ENCODE measurements at regions not wholly inside any gene's neighbourhood (a gene's known extent, or its start where the extent isn't known, plus 50 kb on each side); places are given as distances from the start of the nearest gene placed in this dataset.

DNA sequence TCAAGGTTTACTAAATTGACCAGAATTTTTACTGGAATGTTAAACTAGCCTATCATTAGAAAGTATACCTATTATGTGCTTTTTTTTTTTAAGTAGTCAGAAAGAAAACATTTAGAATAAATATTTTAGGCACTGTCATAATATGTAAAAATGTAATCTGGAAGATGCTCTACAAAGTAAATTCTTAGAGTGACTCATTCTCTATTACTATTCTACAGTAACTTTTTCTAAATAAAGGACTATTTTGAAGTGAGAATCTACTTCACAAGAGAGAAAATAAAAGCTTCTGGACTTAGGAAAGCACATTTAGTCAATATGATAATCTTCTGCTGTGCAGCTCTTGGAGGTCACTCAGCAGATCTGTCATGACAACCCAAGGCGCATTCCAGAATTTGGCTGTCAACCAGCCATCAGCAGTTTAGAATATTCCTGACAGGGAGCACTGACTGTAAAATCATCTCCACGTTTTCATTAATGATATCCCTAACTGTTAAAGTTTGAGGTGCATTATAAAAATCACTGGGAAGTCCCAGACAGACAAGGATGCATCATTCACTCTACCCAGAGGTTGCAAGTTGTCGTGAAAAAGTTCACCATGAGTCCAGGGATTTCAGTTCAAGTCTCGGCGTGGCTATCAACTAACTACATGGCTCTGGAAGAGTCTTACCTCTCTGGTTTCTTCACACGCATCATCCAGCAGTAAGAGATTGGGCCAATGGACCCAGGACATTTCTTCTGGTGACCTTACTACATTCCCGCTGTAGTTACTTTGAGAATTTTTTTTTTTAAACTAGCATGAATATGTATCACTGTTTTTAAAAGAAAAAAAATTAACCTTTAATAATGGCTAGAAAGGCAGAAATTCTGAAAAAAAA is 374.9 kb downstream of the GJA1 start:
- DNase-seq (ENCODE audit: low read depth): peak; percentile 10

DNA sequence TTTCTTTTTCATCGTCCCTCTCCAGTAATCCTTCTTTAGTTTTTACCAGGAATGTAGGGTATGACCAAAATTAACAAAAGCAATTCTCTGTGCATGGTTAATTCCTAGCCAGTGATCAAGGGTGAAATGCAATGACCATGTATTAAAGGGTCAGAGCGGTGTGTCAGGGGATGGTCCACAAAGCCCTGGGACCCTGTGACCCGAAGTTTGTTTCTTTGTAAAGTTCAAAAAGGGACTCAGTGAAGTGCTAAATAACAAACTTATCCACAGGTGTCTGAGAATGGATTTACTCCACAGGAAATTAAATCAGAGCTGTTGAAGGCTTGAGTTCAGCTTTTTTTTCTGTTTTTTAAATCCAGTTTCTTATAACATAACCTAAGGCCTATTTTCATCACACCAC is 375.7 kb downstream of the GJA1 start:
- DNase-seq (ENCODE audit: low read depth): no peak

DNA sequence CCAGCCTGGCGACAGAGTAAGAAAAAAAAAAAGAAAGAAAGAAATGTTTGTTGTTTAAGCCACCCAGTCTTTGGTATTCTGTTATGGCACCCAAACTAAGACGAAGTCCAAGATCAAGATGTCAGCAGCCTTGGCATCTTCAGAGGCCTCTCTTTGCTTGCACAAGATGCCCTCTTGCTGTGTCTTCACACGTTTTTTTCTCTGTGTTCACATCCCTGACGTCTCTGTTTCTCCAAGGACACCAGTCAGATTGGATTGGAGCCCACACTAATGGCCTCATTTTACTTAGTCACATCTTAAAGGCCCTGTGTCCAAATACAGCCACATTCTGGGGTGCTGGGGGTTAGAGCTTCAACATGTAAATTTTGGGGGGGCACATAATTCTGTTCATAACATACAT is 380.9 kb downstream of the GJA1 start:
- no peak for DNase-seq (ENCODE audit: low read depth)

DNA sequence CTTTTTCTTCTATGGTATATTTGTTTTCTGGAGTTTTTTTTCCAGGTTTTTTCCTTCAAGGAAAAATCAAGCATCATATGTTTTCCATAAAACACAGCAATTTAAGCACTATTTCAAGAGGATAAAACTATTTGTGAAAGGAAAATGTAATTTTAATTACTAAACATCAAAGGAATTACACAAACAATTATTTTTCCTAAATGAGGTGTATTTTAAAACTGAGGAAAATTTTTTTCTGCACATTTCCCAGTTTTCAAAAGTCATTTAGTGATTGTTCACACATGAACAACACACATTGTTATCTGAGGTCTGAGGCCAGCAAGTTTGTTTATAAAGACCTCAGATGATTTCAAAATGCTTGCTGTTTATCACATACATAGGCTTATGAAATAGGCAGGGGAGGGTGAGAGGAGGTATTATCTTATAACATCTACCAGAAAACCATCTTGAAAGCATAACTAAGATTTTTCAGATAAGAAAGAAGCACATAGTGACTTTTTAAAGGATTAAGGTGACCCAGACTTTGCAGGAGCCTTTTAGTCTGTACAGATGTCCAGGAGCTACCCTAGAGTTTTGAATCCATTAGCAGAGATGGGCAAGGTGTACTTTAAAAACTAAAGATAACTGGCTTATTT is 381.6 kb downstream of the GJA1 start:
- DNase-seq (ENCODE audit: low read depth): no peak

DNA sequence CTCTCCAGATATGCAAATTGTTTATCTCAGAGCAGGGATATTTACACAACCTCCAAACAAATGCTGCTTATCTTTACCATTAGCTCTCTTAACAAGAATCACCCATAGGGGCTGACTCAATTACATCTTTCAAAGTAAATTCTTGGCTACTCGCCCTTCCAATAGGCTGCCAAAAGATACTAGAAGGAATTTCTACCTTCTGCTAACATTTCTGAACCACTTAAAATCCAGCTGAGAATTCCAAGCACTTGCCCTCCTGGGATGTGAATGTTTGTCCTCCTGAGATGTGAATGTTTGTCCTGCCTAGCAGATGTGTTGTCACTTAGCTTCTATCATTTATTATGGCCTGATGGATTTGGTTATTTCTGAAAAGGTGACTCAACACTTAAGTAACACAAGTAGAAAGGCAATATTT is 388.0 kb downstream of the GJA1 start:
- peak; percentile 41 for DNase-seq (ENCODE audit: low read depth)

DNA sequence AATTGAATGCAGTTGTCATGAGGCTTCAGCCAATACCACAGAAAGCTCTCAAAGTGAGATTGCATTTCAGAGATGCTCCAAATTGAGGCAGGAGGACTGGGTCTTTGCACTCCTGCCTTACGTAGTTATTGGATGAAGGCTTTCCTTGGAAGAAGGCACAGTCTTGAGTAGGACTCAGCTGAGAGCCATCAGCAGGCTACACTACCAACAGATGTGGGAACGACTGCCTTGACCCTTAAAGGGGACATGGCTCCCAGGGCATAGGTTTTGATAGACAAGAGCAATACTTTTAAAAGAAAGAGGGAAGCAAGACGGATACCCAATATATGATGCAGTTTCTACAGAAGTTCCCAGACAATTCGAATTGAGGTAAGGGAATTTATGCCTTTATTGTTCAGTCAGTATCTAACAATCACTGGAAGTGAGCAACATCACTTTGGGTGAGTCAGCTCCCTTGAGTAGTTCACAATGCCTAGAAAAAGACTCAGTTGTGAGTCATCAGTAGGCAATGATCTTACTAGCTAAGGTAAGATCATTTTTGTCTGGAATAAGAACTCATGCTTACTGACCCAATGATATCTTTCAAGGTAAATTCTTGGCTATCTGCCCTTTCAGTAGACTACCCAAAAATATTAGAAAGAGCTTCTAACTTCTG is 390.8 kb downstream of the GJA1 start:
- DNase-seq (ENCODE audit: low read depth): peak; percentile 34

DNA sequence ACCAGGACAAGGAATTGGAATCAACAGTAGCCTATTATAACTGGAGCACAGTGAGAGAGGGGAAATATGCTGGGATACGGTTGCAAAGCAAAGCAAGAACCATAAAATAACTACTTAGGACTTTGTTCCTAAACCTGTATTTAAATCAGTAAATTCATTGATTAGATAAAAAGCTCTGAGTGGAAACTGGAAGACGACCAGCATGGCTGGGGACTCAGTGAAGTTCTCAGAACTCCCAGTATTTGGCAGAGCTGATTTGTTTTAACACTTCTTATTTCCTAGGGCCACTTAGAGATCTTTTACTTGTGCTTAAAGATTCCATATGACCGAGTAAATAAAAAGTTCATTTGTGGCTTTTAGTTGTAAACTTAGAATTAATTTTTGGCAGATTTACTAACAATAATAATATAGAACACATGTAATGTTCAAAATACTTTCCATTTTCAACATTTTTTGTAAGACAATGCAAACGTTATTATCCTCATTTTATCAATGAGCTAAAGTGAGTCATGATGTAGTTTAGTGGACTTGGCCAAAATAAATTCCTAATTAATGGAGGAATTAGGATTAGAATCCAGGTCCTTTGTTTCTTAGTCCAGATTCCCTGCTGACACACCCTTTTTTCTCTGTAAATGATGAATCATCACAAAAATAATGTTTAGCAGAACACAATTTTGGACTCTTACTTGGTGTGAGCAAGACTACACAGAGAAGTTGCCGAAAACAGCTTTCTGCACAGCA is 392.9 kb downstream of the GJA1 start:
- DNase-seq (ENCODE audit: low read depth): no peak

DNA sequence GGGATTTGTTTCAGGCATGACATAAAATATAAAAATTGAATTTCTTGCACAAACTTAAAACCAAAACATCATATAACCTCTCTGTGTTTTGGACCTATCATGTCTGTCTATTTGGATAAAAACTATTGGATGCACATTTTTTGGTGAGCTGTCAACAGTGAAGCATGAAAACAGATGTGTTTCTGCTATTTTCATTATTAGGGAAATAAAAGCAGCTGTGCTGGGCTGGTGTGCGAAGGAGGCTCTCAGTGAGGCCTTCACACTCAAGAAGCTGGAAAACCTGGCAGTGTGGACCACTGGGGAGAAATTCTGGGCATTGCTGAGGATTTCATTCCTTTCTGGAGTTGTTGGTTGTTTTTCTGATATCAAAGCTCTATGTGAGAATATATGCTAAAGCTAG is 395.3 kb downstream of the GJA1 start:
- DNase-seq (ENCODE audit: low read depth): peak; percentile 65

DNA sequence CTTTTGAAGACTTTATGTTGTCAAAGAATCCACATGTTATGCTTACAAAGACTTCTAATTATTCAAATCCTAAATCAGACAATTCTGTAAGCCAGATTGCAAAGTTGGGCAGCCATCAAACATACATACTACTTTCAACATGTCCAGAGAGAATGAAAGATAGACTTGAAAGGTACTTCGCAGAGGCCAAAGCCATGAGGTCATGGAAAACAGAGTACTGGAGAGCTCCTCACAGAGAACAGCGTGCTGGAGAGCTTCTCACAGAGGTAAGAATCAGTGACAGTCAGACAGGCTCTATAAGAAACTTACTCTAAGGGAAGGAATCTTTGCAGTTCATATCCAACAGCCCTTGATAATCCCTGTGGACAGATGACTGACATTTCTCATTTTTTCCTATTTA is 400.2 kb downstream of the GJA1 start:
- no peak for DNase-seq (ENCODE audit: low read depth)

DNA sequence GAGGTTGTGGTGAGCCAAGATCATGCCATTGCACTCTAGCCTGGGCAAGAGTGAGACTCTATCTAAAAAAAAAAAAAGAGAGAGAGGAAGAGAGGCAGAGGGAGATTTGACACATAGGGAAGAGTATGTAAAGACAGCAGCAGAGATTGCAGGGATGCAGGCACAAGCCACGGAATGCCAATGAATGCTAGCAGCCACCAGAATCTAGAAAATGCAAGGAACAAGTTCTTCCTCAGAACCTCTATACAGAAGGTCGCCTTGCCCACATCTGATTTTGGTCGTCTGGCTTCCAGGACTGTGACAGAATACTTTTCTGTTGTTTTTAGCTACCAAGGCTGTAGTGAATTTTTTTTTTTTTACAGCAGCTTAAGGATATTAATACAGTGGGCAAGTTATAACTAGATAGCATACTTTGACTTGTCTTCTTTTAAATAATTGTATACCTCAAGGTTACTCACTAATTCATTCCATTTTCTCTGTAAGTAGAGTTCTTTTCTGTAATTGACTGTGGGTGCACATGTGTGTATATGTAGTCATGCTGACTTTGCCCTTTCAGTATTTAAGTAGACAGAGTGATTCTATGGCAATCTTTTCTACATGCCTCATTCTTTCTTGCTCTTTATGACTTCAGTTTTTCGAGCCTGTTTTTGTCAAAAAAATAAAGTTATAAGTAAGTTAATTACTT is 402.2 kb downstream of the GJA1 start:
- DNase-seq (ENCODE audit: low read depth): no peak

DNA sequence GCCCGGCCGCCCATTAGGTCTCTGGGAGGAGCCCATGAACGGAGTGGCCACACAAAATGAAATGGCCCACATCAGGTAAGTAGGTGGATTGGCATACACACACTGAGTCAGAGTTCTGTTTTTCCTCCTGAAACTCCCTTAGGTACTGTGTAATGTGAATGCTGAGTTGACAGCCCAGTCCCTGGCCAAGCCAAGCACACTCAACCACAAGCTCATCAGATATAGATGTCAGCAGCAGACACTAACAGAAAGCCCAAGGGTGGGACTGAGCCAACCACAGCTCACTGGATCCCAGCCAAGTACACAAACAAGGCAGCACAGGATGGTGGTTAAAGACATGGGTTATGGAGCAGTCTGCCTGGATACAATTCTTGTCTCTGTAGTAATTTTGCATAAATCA is 403.4 kb downstream of the GJA1 start:
- peak; percentile 84 for DNase-seq (ENCODE audit: low read depth)

DNA sequence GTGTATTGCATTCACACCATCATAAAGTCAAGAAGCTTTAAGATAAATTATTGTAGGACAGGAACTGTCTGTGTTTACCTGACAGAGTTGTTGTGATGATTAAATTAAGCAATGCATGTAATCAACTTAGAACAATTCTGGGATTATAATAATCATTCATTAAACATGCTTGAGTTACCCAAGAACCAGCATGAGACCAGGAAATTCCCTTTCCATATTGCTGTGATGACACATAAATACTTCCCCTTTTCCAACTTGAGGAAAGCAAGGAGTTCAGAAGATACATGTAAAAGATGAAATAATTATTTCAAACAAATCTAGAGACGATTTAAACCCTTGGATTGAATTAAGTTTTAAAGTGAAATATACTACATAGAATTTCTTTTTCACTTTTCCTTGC is 404.4 kb downstream of the GJA1 start:
- no peak for DNase-seq (ENCODE audit: low read depth)

DNA sequence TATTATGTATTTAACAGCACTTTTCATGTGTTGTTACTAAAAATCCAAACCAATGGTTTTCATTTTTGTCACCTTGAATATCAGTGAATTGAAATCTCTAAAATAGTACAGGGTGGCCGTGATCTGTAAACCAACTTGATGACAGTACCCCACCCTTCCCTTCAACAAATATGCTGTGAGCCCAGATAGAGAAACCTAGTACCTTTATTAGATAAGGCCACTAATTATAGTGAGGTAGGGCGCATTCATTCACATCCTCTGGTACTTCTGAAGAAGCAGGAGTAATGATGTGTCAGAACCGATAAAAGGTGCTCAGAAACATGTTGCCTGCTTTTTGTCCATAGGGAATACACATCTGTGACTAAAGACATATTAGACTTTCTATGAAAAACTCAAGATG is 409.5 kb downstream of the GJA1 start:
- DNase-seq (ENCODE audit: low read depth): no peak

DNA sequence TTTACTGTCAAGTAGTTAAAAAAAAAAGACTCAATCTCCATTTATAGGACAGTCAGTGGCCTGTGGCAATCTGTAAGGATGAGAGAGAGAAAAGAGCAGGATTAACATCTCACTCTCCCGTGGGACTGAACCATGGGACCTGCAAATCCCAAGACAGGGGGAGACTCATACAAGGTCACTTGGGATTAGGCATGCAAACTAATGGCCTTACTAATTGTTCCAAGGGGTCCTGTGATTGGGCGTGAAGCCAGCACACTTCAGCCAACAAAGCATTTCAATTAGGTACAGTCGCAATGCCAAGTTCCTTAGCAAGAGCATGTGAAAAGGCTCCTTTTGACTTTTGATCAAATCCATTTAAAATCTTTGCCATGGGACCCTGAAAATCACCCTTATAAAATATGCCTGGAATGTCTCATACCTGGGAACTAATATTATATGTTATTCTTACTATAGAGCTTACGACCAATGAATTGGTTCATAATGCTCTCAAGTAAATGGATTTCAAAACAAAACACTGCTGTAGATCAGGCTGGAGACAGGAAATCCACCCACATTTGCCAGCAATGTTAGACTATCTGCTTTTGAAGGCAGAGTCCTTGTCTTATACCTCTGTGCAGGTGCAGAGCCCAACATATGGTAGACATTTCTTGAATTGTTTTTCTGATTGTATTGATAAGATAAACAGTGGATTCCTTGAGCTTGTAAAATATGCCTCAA is 412.5 kb downstream of the GJA1 start:
- no peak for DNase-seq (ENCODE audit: low read depth)

DNA sequence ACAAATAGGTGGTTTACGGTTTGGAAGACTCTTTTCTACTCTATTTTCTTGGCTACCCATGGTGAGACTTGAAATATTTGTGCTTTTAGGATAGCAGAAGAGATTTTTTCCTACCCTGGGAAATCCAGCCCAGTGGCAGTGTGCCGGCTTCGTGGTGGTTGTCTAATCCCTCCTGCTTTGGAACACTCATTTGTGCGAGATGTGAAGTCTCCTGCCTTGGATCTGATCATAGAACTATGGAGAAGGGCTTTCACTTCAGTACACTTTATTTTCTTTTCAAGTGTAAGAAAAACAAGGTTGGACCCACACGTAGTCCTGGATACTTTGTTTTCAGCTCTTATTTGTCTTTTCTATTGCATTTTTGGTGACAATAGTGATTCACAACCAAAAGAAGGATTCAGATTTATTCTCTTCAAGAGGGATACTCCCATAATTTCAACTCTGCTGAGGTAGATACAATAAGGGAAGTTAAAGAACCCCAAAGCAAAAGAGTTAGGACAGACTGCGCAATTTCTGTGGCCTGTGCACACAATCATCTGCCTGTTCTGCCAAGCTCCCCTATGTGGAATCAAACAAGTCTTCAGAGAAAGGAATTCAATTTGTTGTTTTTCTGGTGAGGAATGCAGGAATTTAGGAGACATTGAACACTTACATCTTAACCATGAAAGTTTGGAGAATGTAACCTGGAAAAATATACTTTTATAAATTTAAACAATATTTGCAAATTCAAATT is 413.2 kb downstream of the GJA1 start:
- no peak for DNase-seq (ENCODE audit: low read depth)

DNA sequence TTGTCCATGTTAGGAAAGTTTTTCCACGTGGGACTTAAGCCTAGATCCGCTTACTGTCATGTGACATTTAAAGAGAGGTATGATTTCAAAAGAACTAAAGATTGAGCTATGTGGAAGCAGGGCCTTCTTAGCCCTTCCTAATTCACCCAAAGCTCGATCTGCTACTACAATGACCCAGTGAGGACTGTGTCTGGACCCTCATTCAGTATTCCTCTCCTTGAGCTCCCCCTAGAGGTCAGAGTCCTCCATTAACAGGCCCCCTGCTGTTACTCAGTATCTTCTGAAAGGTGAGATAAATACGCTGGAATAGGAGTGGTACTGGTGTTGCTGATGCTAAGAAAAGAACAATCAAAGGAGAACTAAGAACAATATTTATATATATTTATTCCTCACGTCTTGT is 414.0 kb downstream of the GJA1 start:
- DNase-seq (ENCODE audit: low read depth): peak; percentile 78

DNA sequence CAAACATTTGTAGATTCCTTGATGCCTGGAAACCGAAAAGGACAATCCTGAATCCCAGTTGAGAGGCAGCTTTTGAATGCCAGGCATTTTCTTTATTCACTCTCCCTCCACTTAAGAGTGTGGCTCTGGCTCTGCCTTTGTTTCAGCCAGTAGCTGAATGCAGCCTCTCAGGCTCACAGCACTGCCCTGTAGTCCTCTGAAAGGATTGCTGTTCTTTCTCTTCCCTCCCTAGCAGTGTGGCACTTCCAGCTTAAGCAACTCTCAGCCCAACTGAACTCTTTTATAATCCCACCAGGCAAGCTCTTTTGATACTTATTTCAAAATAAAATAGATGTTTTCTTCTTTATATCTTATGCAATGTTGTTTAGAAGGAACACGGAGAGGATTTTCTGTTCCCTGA is 415.6 kb downstream of the GJA1 start:
- no peak for DNase-seq (ENCODE audit: low read depth)

DNA sequence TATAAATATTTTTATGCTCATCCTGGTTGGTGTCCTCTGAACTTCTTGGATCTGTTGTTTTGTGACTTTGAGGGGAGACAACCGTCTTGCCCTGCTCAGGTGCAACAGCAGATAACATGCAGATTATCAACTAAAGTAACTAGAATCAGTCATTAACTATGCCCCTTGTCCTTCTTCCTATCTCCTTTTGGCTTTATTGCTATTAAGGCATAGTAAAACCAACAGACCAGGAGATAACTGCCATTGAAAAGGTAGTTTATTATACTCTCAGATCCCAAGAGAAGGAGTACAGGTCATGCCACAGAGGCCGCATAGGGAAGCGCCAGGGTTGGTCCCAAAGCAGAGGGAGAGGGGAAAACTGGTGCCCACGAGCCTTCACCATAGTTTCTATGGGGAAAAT is 418.2 kb downstream of the GJA1 start:
- no peak for DNase-seq (ENCODE audit: low read depth)

DNA sequence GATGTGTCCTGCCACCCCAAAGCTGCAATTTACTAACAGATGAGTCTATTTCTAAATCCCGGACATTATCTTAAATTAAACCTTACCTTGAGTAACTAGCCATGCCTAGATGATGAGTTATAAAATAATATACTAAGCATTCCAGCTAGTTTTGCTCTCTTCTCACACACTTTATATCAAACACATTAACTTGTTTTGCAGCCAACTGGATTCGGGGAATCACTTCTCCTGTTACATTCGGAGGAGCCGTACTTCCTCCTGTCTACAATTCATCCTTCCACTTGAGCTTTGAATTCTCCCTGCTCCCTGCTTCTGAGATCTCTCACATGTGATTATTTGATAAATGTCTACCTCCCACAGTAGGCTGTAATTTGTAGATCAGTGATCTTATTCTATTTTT is 420.1 kb downstream of the GJA1 start:
- no peak for DNase-seq (ENCODE audit: low read depth)

DNA sequence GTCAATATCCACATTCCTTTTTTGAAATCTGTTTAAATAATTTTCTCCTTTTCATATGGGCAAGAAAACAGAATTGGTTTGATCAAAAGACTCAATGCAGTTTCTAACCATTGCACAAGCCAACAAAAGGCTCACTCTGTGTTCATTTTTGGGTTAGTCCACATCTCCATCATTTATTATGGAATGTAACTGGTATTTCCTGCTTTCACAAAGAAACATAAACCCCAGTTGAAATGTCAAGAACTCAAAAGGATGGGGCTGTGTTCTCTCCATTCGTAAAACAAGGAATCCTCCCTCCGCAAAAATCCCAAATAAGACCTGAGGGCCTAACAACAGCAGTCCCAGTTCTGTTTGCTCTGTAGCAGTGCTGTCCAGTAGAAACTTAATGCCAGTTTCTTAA is 420.9 kb downstream of the GJA1 start:
- DNase-seq (ENCODE audit: low read depth): no peak
